ENCODE measurements at regions not wholly inside any gene's neighbourhood (a gene's known extent, or its start where the extent isn't known, plus 50 kb on each side); places are given as distances from the start of the nearest gene placed in this dataset.

- DNase-seq (no peak), ATAC-seq (no peak)
- Histone ChIP-seq H3K4me1 (no peaks in the 10 kb centered on the region), H3K36me3 (no peaks in the 10 kb centered on the region), H3K4me3 (no peak overlapping the region), H3K27me3 (no peaks in the 10 kb centered on the region), H3K9me3 (no peaks in the 10 kb centered on the region), H3K27ac (no peak overlapping the region)
- WGBS (ENCODE audit: insufficient coverage, low coverage, low lambda C conversion rate, missing lambda C conversion rate), result 51% methylated on average over 3 of the region's 3 CpGs
- intact Hi-C loops (cut with DNase I), result no loop called here
- TF ChIP-seq CTCF (IDR thresholded peaks at IDR 0.05) (no peak), POLR2A (IDR thresholded peaks at IDR 0.05) (no peak)
Observed at GRCh38 chr13:90188351-90188636, 1159.2 kb upstream of the MIR17HG start.

GRCh38 chr13:90197722-90198121 is 1149.8 kb upstream of the MIR17HG start:
- TF ChIP-seq CTCF (IDR thresholded peaks at IDR 0.05) (no peak), POLR2A (IDR thresholded peaks at IDR 0.05) (no peak)
- intact Hi-C loops (cut with DNase I), result no loop called here

GRCh38 chr13:90201202-90201601 is 1146.3 kb upstream of the MIR17HG start:
- Histone ChIP-seq H3K27ac (no peak overlapping the region), H3K36me3 (no peaks in the 10 kb centered on the region), H3K27me3 (no peaks in the 10 kb centered on the region), H3K4me3 (no peak overlapping the region), H3K9me3 (no peaks in the 10 kb centered on the region), H3K4me1 (no peaks in the 10 kb centered on the region)
- peak in 2 of 4 donors; percentile 46 to 49 for ATAC-seq
- 50% methylated on average over 1 of the region's 1 CpG for WGBS (ENCODE audit: insufficient coverage, low coverage, low lambda C conversion rate, missing lambda C conversion rate)
- intact Hi-C loops (cut with DNase I), result no loop called here
- no peak for DNase-seq
- TF ChIP-seq POLR2A (IDR thresholded peaks at IDR 0.05), result no peak
- no peak for TF ChIP-seq CTCF (IDR thresholded peaks at IDR 0.05)

More at GRCh38 chr13:90197722-90198121, 1149.8 kb upstream of the MIR17HG start:
- H3K4me1 ChIP-seq, result no peaks in the 10 kb centered on the region
- WGBS (ENCODE audit: insufficient coverage, low coverage, low lambda C conversion rate, missing lambda C conversion rate), result 38% methylated on average over 2 of the region's 2 CpGs
- DNase-seq (no peak), ATAC-seq (no peak)
- no peaks in the 10 kb centered on the region for H3K36me3 ChIP-seq
- no peak overlapping the region for H3K27ac ChIP-seq
- no peaks in the 10 kb centered on the region for H3K27me3 ChIP-seq
- no peak overlapping the region for H3K4me3 ChIP-seq
- no peaks in the 10 kb centered on the region for H3K9me3 ChIP-seq

GRCh38 chr13:90201676-90202460 is 1145.6 kb upstream of the MIR17HG start:
- Histone ChIP-seq H3K4me1 (no peaks in the 10 kb centered on the region), H3K27me3 (no peaks in the 10 kb centered on the region), H3K9me3 (no peaks in the 10 kb centered on the region), H3K27ac (no peak overlapping the region), H3K4me3 (no peak overlapping the region), H3K36me3 (no peaks in the 10 kb centered on the region)
- TF ChIP-seq POLR2A (IDR thresholded peaks at IDR 0.05) (no peak), CTCF (IDR thresholded peaks at IDR 0.05) (no peak)
- intact Hi-C loops (cut with DNase I), result no loop called here
- DNase-seq (no peak), ATAC-seq (peak in 2 of 4 donors; percentile 12 to 26)
- WGBS (ENCODE audit: insufficient coverage, low coverage, low lambda C conversion rate, missing lambda C conversion rate), result 34% methylated on average over 7 of the region's 7 CpGs
